Fibroblast of gingiva (primary cell): ENCODE measurements at regions not wholly inside any gene's neighbourhood (a gene's known extent, or its start where the extent isn't known, plus 50 kb on each side); places are given as distances from the start of the nearest gene placed in this dataset.
A peak's percentile ranks its signal among the peaks of the same experiment; 100 is the strongest.
"Not testable (repeated sequence)": the region's sequence is repeated elsewhere in the genome, so short reads cannot be mapped to it uniquely, and the experiment has no call there.

Experiments
- DNase-seq: peaks from one replicate; pipeline ENCODE4 v3.0.0-alpha.2; 2011; ENCODE audit warnings: low read depth

GRCh38 chr11:105432241-105432995 lies 177.5 kb upstream of the GRIA4 start:
- no peak for DNase-seq

- no peak for DNase-seq
Observed at GRCh38 chr11:105429096-105429910, 180.6 kb upstream of the GRIA4 start.

- DNase-seq: no peak
Observed at GRCh38 chr11:105407101-105407500, 202.8 kb upstream of the GRIA4 start.

- DNase-seq: no peak
Observed at GRCh38 chr11:105401269-105401809, 208.5 kb upstream of the GRIA4 start.

- no peak for DNase-seq
Observed at GRCh38 chr11:105399511-105399910, 210.4 kb upstream of the GRIA4 start.

GRCh38 chr11:105398636-105399035 lies 211.2 kb upstream of the GRIA4 start:
- DNase-seq: no peak

GRCh38 chr11:105393326-105393725 lies 216.5 kb upstream of the GRIA4 start:
- DNase-seq: no peak

GRCh38 chr11:105392556-105392955 lies 217.3 kb upstream of the GRIA4 start:
- DNase-seq: peak; percentile 18

GRCh38 chr11:105389952-105390351 lies 219.9 kb upstream of the GRIA4 start:
- DNase-seq: no peak

GRCh38 chr11:105388006-105388405 lies 221.9 kb upstream of the GRIA4 start:
- no peak for DNase-seq

GRCh38 chr11:105381941-105382340 lies 227.9 kb upstream of the GRIA4 start:
- DNase-seq: no peak

GRCh38 chr11:105377870-105378269 lies 232.0 kb upstream of the GRIA4 start:
- no peak for DNase-seq

GRCh38 chr11:105372206-105372605 lies 232.6 kb upstream of the CARD18 start:
- no peak for DNase-seq

- no peak for DNase-seq
Observed at GRCh38 chr11:105371311-105371710, 231.7 kb upstream of the CARD18 start.

GRCh38 chr11:105368711-105369110 lies 229.1 kb upstream of the CARD18 start:
- no peak for DNase-seq

- no peak for DNase-seq
Observed at GRCh38 chr11:105367129-105367528, 227.6 kb upstream of the CARD18 start.

GRCh38 chr11:105361651-105362050 lies 222.1 kb upstream of the CARD18 start:
- DNase-seq: no peak

GRCh38 chr11:105357764-105358163 lies 218.2 kb upstream of the CARD18 start:
- DNase-seq: no peak

GRCh38 chr11:105357146-105357545 lies 217.6 kb upstream of the CARD18 start:
- DNase-seq: no peak

GRCh38 chr11:105349867-105350266 lies 210.3 kb upstream of the CARD18 start:
- not testable (repeated sequence) for DNase-seq

GRCh38 chr11:105344938-105345337 lies 205.4 kb upstream of the CARD18 start:
- DNase-seq: no peak

- no peak for DNase-seq
Observed at GRCh38 chr11:105334025-105334714, 194.6 kb upstream of the CARD18 start.
